SK-N-MC (cell line): ENCODE measurements at regions not wholly inside any gene's neighbourhood (a gene's known extent, or its start where the extent isn't known, plus 50 kb on each side); places are given as distances from the start of the nearest gene placed in this dataset.

Source experiments
- EZH2 ChIP-seq: fragments of 200-600 bp; sonication (generic); IDR thresholded peaks from one replicate; pipeline ENCODE4 v1.6.1; 2017; ENCODE audit warnings: antibody characterized with exemption
- POLR2AphosphoS5 ChIP-seq: IDR thresholded peaks from 2 replicates; pipeline ENCODE4 v1.6.1; 2012; ENCODE audit warnings: mild to moderate bottlenecking, low read depth, low read length, borderline replicate concordance

GRCh38 chr12:58217130-58217529, 275.8 kb downstream of the ATP23 start:
- TF ChIP-seq EZH2 (no peak), POLR2AphosphoS5 (no peak)
